ENCODE measurements at regions not wholly inside any gene's neighbourhood (a gene's known extent, or its start where the extent isn't known, plus 50 kb on each side); places are given as distances from the start of the nearest gene placed in this dataset.

DNA sequence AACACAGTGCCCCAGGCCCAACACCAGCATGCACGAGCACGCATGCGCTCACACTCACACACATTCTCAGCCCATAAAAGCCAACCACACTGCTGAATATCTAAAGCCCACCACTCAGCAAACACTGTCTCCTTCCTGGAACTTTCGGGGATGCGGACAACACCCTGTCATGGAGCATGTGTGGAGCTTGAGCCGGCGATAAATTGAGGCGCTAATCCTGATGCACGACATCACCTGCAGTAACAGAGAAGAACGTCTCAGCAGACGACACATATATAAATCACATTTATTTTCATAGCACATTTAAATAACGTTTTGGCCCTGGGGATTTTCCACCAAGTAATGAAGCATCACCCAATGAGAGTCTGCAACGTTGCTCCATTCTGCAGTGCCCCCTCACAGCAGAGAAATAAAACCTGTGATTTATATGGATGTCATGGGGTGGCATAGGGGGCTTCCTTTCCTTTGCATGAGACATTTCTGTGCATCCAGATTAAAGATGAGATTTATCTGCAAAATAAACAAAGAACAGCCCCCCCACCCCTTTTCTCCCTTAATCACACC lies 267.7 kb upstream of the NFE2L3 start:
- H3K27ac ChIP-seq: no peak overlapping the region
- no peak for TF ChIP-seq CTCF (conservative IDR thresholded peaks at IDR 0.05; ENCODE audit: low read depth)
- CTCF ChIA-PET: no interaction called here
- POLR2A ChIA-PET (ENCODE audit: low non-redundant PET): no interaction called here
- DNase-seq (ENCODE audit: low spot score): no peak

- POLR2A ChIA-PET (ENCODE audit: low non-redundant PET): no interaction called here
- H3K27ac ChIP-seq: no peak overlapping the region
- DNase-seq (ENCODE audit: low spot score): no peak
- CTCF ChIA-PET: no interaction called here
- TF ChIP-seq CTCF (conservative IDR thresholded peaks at IDR 0.05; ENCODE audit: low read depth): no peak
Measured at GRCh38 chr7:25885057-25885576, 266.9 kb upstream of the NFE2L3 start.

- ChIA-PET POLR2A (ENCODE audit: low non-redundant PET) (no interaction called here), CTCF (no interaction called here)
- TF ChIP-seq CTCF (conservative IDR thresholded peaks at IDR 0.05; ENCODE audit: low read depth): no peak
- H3K27ac ChIP-seq: no peak overlapping the region
- no peak for DNase-seq (ENCODE audit: low spot score)
Measured at GRCh38 chr7:25886387-25887240, 265.4 kb upstream of the NFE2L3 start.

- POLR2A ChIA-PET (ENCODE audit: low non-redundant PET): no interaction called here
Measured at GRCh38 chr7:25887266-25887665, 264.7 kb upstream of the NFE2L3 start.

DNA sequence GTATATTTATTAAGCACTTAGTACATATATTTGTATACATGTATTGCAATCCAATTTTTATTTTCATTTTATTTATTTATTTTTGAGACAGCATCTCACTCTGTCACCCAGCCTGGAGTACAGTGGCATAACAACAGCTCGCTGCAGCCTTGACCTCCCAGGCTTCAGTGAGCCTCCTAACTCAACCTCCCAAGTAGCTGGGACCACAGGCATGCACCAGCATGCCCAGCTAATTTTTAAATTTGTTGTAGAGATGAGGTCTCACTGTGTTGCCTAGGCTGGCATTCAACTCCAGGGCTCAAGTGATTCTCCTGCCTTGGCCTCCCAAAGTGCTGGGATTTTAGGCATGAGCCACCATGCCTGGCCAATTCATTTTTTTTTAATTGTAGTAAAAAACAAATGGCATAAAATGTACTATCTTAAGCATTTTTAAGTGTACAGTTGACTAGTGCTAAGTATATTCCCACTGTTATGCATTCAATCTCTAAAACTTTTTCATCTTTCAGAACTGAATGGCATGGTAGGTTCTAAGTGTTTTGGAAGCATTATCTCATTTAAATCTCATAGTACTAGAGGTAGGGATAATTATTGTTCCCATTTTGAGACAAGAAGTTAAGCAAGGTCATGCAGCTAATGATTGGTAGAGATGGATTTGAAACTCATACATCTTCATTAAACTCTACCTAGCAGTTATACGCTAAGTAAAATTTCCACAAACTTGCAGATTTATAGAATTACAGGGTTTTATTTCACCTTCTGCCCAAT lies 264.0 kb upstream of the NFE2L3 start:
- POLR2A ChIA-PET (ENCODE audit: low non-redundant PET): no interaction called here
- H3K27ac ChIP-seq: no peak overlapping the region
- no peak for DNase-seq (ENCODE audit: low spot score)
- CTCF ChIA-PET: interaction anchor here (0.6 to 1.6 kb wide), 2 partner anchors 303 to 477 kb away, joined by 4 to 8 read pairs; no protein-coding TSS in a partner anchor
- TF ChIP-seq CTCF (conservative IDR thresholded peaks at IDR 0.05; ENCODE audit: low read depth): no peak

More at GRCh38 chr7:25887266-25887665, 264.7 kb upstream of the NFE2L3 start:
- CTCF ChIA-PET: no interaction called here
- no peak overlapping the region for H3K27ac ChIP-seq
- no peak for DNase-seq (ENCODE audit: low spot score)
- TF ChIP-seq CTCF (conservative IDR thresholded peaks at IDR 0.05; ENCODE audit: low read depth): no peak

DNA sequence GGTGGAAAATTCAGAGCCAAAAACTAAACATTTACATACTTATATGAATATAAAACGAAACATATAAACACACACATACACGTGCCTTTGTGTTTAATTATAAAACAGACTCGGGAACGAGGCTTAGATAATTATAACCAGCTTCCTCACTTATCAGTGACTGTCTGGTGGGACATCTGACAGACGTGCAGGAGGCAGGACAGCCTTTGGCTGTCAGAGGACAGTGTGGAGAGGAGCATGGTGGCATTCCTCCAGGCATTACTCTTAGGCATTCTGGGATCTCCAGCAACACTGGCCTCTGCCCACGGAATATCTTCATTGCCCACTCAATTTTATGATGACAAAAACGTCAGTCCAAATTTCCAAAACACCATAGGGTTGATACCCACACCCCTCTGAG lies 262.2 kb upstream of the NFE2L3 start:
- H3K27ac ChIP-seq: no peak overlapping the region
- ChIA-PET CTCF (no interaction called here), POLR2A (ENCODE audit: low non-redundant PET) (no interaction called here)
- no peak for DNase-seq (ENCODE audit: low spot score)
- TF ChIP-seq CTCF (conservative IDR thresholded peaks at IDR 0.05; ENCODE audit: low read depth): no peak

All from RWPE1 (cell line).